ENCODE measurements at regions not wholly inside any gene's neighbourhood (a gene's known extent, or its start where the extent isn't known, plus 50 kb on each side); places are given as distances from the start of the nearest gene placed in this dataset.
"Not testable (repeated sequence)": the region's sequence is repeated elsewhere in the genome, so short reads cannot be mapped to it uniquely, and the experiment has no call there.

- no peak for DNase-seq (ENCODE audit: extremely low spot score)
- POLR2A ChIA-PET = no interaction called here
- no peak for TF ChIP-seq CTCF (IDR thresholded peaks at IDR 0.05; ENCODE audit: control extremely low read depth, extremely low read depth, low read depth, missing control alignments)
- CTCF ChIA-PET = interaction anchor here (0.8 to 4.5 kb wide), 23 partner anchors 10 to 558 kb away, joined by 3 to 76 read pairs (median 4); partner anchors contain the start of gene CCDC71L
These were observed 74.7 kb upstream of the CCDC71L start for GRCh38 chr7:106735637-106736036.

- no peak for DNase-seq (ENCODE audit: extremely low spot score)
- no peak for TF ChIP-seq CTCF (IDR thresholded peaks at IDR 0.05; ENCODE audit: control extremely low read depth, extremely low read depth, low read depth, missing control alignments)
- ChIA-PET CTCF (interaction anchor here (0.6 to 4.5 kb wide), 34 partner anchors 9 to 1007 kb away, joined by 3 to 76 read pairs (median 4); partner anchors contain the start of gene CCDC71L), POLR2A (no interaction called here)
These were observed 75.2 kb upstream of the CCDC71L start for GRCh38 chr7:106736123-106736507.

- ChIA-PET POLR2A (interaction anchor here (0.6 kb wide), 1 partner anchor 229 kb away, joined by 3 read pairs; no protein-coding TSS in a partner anchor), CTCF (interaction anchor here (0.6 to 4.5 kb wide), 37 partner anchors 9 to 1006 kb away, joined by 3 to 76 read pairs (median 4); partner anchors contain the start of gene CCDC71L)
- peak; percentile 59 for TF ChIP-seq CTCF (IDR thresholded peaks at IDR 0.05; ENCODE audit: control extremely low read depth, extremely low read depth, low read depth, missing control alignments)
- DNase-seq (ENCODE audit: extremely low spot score) = peak; percentile 53
These were observed 75.7 kb upstream of the CCDC71L start for GRCh38 chr7:106736508-106737201.

GRCh38 chr7:106737202-106737562 lies 76.2 kb upstream of the CCDC71L start:
- DNase-seq (ENCODE audit: extremely low spot score) = no peak
- ChIA-PET CTCF (interaction anchor here (1.0 to 4.5 kb wide), 17 partner anchors 10 to 1006 kb away, joined by 3 to 76 read pairs (median 6); partner anchors contain the start of gene CCDC71L), POLR2A (interaction anchor here (0.6 kb wide), 1 partner anchor 229 kb away, joined by 3 read pairs; no protein-coding TSS in a partner anchor)
- peak; percentile 26 for TF ChIP-seq CTCF (IDR thresholded peaks at IDR 0.05; ENCODE audit: control extremely low read depth, extremely low read depth, low read depth, missing control alignments)

GRCh38 chr7:106740806-106741205 lies 79.8 kb upstream of the CCDC71L start:
- POLR2A ChIA-PET = no interaction called here
- no peak for DNase-seq (ENCODE audit: extremely low spot score)
- CTCF ChIA-PET = interaction anchor here (0.8 to 1.6 kb wide), 2 partner anchors 10 to 198 kb away, joined by 3 to 5 read pairs; no protein-coding TSS in a partner anchor
- no peak for TF ChIP-seq CTCF (IDR thresholded peaks at IDR 0.05; ENCODE audit: control extremely low read depth, extremely low read depth, low read depth, missing control alignments)

- no peak for DNase-seq (ENCODE audit: extremely low spot score)
- TF ChIP-seq CTCF (IDR thresholded peaks at IDR 0.05; ENCODE audit: control extremely low read depth, extremely low read depth, low read depth, missing control alignments) = no peak
- ChIA-PET CTCF (interaction anchor here (1.2 to 2.8 kb wide), 3 partner anchors 9 to 84 kb away, joined by 3 to 10 read pairs (median 3); partner anchors contain the start of gene CCDC71L), POLR2A (no interaction called here)
These were observed 83.7 kb upstream of the CCDC71L start for GRCh38 chr7:106744563-106745091.

- ChIA-PET CTCF (interaction anchor here (0.8 to 1.5 kb wide), 3 partner anchors 10 to 15 kb away, joined by 3 to 4 read pairs (median 4); no protein-coding TSS in a partner anchor), POLR2A (interaction anchor here (0.5 kb wide), 1 partner anchor 423 kb away, joined by 3 read pairs; no protein-coding TSS in a partner anchor)
- not testable (repeated sequence) for DNase-seq (ENCODE audit: extremely low spot score)
These were observed 86.3 kb upstream of the CCDC71L start for GRCh38 chr7:106747301-106747700.

All from GM10248 (cell line).